ENCODE measurements at regions not wholly inside any gene's neighbourhood (a gene's known extent, or its start where the extent isn't known, plus 50 kb on each side); places are given as distances from the start of the nearest gene placed in this dataset.

- Histone ChIP-seq H3K4me3 (no peak overlapping the region), H3K27ac (no peak overlapping the region), H3K36me3 (no peaks in the 10 kb centered on the region), H3K4me1 (ENCODE audit: low read depth) (no peaks in the 10 kb centered on the region), H3K9me3 (ENCODE audit: low read depth) (no peaks in the 10 kb centered on the region), H3K27me3 (no peaks in the 10 kb centered on the region)
- no peak for DNase-seq (ENCODE audit: low read depth in 1 of 2, low spot score in 1 of 2)
- TF ChIP-seq CTCF (IDR thresholded peaks at IDR 0.05; ENCODE audit: low read depth, low read length): no peak
Measured at GRCh38 chr16:62933929-62934328, 897.7 kb upstream of the CDH8 start.

- Histone ChIP-seq H3K4me3 (no peak overlapping the region), H3K36me3 (no peaks in the 10 kb centered on the region), H3K27me3 (no peaks in the 10 kb centered on the region), H3K9me3 (ENCODE audit: low read depth) (no peaks in the 10 kb centered on the region), H3K4me1 (ENCODE audit: low read depth) (no peaks in the 10 kb centered on the region), H3K27ac (no peak overlapping the region)
- no peak for DNase-seq (ENCODE audit: low read depth in 1 of 2, low spot score in 1 of 2)
- no peak for TF ChIP-seq CTCF (IDR thresholded peaks at IDR 0.05; ENCODE audit: low read depth, low read length)
Measured at GRCh38 chr16:62929593-62929992, 893.4 kb upstream of the CDH8 start.

GRCh38 chr16:62927122-62927521 is 890.9 kb upstream of the CDH8 start:
- H3K27ac ChIP-seq: no peak overlapping the region
- no peaks in the 10 kb centered on the region for H3K9me3 ChIP-seq (ENCODE audit: low read depth)
- DNase-seq (ENCODE audit: low read depth in 1 of 2, low spot score in 1 of 2): no peak
- H3K4me3 ChIP-seq: no peak overlapping the region
- H3K4me1 ChIP-seq (ENCODE audit: low read depth): no peaks in the 10 kb centered on the region
- H3K36me3 ChIP-seq: no peaks in the 10 kb centered on the region
- no peak for TF ChIP-seq CTCF (IDR thresholded peaks at IDR 0.05; ENCODE audit: low read depth, low read length)
- H3K27me3 ChIP-seq: no peaks in the 10 kb centered on the region

GRCh38 chr16:62926121-62926801 is 890.0 kb upstream of the CDH8 start:
- H3K4me1 ChIP-seq (ENCODE audit: low read depth): no peaks in the 10 kb centered on the region
- TF ChIP-seq CTCF (IDR thresholded peaks at IDR 0.05; ENCODE audit: low read depth, low read length): no peak
- DNase-seq (ENCODE audit: low read depth in 1 of 2, low spot score in 1 of 2): no peak
- no peaks in the 10 kb centered on the region for H3K36me3 ChIP-seq
- H3K4me3 ChIP-seq: no peak overlapping the region
- H3K27ac ChIP-seq: no peak overlapping the region
- H3K27me3 ChIP-seq: no peaks in the 10 kb centered on the region
- H3K9me3 ChIP-seq (ENCODE audit: low read depth): no peaks in the 10 kb centered on the region

GRCh38 chr16:62921904-62922303 is 885.7 kb upstream of the CDH8 start:
- no peak overlapping the region for H3K4me3 ChIP-seq
- TF ChIP-seq CTCF (IDR thresholded peaks at IDR 0.05; ENCODE audit: low read depth, low read length): no peak
- no peaks in the 10 kb centered on the region for H3K4me1 ChIP-seq (ENCODE audit: low read depth)
- no peak for DNase-seq (ENCODE audit: low read depth in 1 of 2, low spot score in 1 of 2)
- H3K27ac ChIP-seq: no peak overlapping the region
- no peaks in the 10 kb centered on the region for H3K9me3 ChIP-seq (ENCODE audit: low read depth)
- H3K27me3 ChIP-seq: no peaks in the 10 kb centered on the region
- H3K36me3 ChIP-seq: no peaks in the 10 kb centered on the region

All from cardiac muscle cell (in vitro differentiated cells and primary cell).